Stimulated activated effector memory CD8-positive, alpha-beta T cell treated with anti-CD3 and anti-CD28 coated beads, Interleukin-12 subunit alpha, Interleukin-12 subunit beta, amount 100 ng/mL, for 72 hours (primary cell): ENCODE measurements at regions not wholly inside any gene's neighbourhood (a gene's known extent, or its start where the extent isn't known, plus 50 kb on each side); places are given as distances from the start of the nearest gene placed in this dataset.
A peak's percentile ranks its signal among the peaks of the same experiment; 100 is the strongest.

Experiments used
- ATAC-seq: fragments of 150-1000 bp; cut with Tn5 transposase; 2 replicates; pipeline ENCODE4 v1.10.0; 2021
- DNase-seq, 2 donors: peaks; one replicate each; pipeline ENCODE4 v3.0.0; 2021 to 2022; ENCODE audit warnings: low spot score in 2 of 2
- H3K27ac Mint-ChIP-seq: one replicate; pipeline ENCODE4 v1.8.0; 2022; ENCODE audit warnings: mild to moderate bottlenecking, mixed read lengths
- H3K36me3 Mint-ChIP-seq: one replicate; pipeline ENCODE4 v1.8.0; 2022; ENCODE audit warnings: mild to moderate bottlenecking, mixed read lengths
- H3K4me1 Mint-ChIP-seq: one replicate; pipeline ENCODE4 v1.8.0; 2022; ENCODE audit warnings: mixed read lengths
- H3K4me3 Mint-ChIP-seq: one replicate; pipeline ENCODE4 v1.8.0; 2022; ENCODE audit warnings: mild to moderate bottlenecking, mixed read lengths
- H3K9me3 Mint-ChIP-seq: one replicate; pipeline ENCODE4 v1.8.0; 2022; ENCODE audit warnings: mixed read lengths

- Mint-ChIP-seq H3K9me3 (no peaks in the 10 kb centered on the region), H3K4me1 (no peaks in the 10 kb centered on the region), H3K36me3 (no peaks in the 10 kb centered on the region), H3K27ac (no peak overlapping the region), H3K4me3 (no peak overlapping the region)
- DNase-seq (no peak), ATAC-seq (no peak)
Observed at GRCh38 chr7:156167417-156167807, 355.1 kb upstream of the SHH start.

GRCh38 chr7:156166692-156167416 lies 354.6 kb upstream of the SHH start:
- no peak for ATAC-seq
- H3K4me1 Mint-ChIP-seq: no peaks in the 10 kb centered on the region
- no peak overlapping the region for H3K4me3 Mint-ChIP-seq
- H3K36me3 Mint-ChIP-seq: no peaks in the 10 kb centered on the region
- H3K27ac Mint-ChIP-seq: no peak overlapping the region
- no peak for DNase-seq
- no peaks in the 10 kb centered on the region for H3K9me3 Mint-ChIP-seq

GRCh38 chr7:156163747-156164146 lies 351.5 kb upstream of the SHH start:
- Mint-ChIP-seq H3K36me3 (no peaks in the 10 kb centered on the region), H3K4me3 (no peak overlapping the region), H3K4me1 (no peaks in the 10 kb centered on the region), H3K9me3 (no peaks in the 10 kb centered on the region), H3K27ac (no peak overlapping the region)
- ATAC-seq (no peak), DNase-seq (no peak)

GRCh38 chr7:156162451-156162850 lies 350.2 kb upstream of the SHH start:
- Mint-ChIP-seq H3K4me3 (no peak overlapping the region), H3K9me3 (no peaks in the 10 kb centered on the region), H3K4me1 (no peaks in the 10 kb centered on the region), H3K36me3 (no peaks in the 10 kb centered on the region), H3K27ac (no peak overlapping the region)
- ATAC-seq (no peak), DNase-seq (no peak)

GRCh38 chr7:156160811-156161210 lies 348.5 kb upstream of the SHH start:
- H3K9me3 Mint-ChIP-seq: no peaks in the 10 kb centered on the region
- H3K27ac Mint-ChIP-seq: no peak overlapping the region
- no peaks in the 10 kb centered on the region for H3K4me1 Mint-ChIP-seq
- DNase-seq (no peak), ATAC-seq (no peak)
- H3K4me3 Mint-ChIP-seq: no peak overlapping the region
- no peaks in the 10 kb centered on the region for H3K36me3 Mint-ChIP-seq

- Mint-ChIP-seq H3K27ac (no peak overlapping the region), H3K4me1 (no peaks in the 10 kb centered on the region), H3K36me3 (peaks cover 4% of the 10 kb centered on the region), H3K9me3 (no peaks in the 10 kb centered on the region), H3K4me3 (no peak overlapping the region)
- ATAC-seq: no peak
- no peak for DNase-seq
Observed at GRCh38 chr7:156158693-156159092, 346.4 kb upstream of the SHH start.

GRCh38 chr7:156158213-156158612 lies 345.9 kb upstream of the SHH start:
- ATAC-seq: no peak
- peaks cover 5% of the 10 kb centered on the region for H3K36me3 Mint-ChIP-seq
- no peak overlapping the region for H3K27ac Mint-ChIP-seq
- DNase-seq: no peak
- no peak overlapping the region for H3K4me3 Mint-ChIP-seq
- no peaks in the 10 kb centered on the region for H3K9me3 Mint-ChIP-seq
- H3K4me1 Mint-ChIP-seq: no peaks in the 10 kb centered on the region

- Mint-ChIP-seq H3K27ac (no peak overlapping the region), H3K9me3 (no peaks in the 10 kb centered on the region), H3K4me1 (no peaks in the 10 kb centered on the region), H3K4me3 (no peak overlapping the region), H3K36me3 (peaks cover 5% of the 10 kb centered on the region)
- DNase-seq (no peak), ATAC-seq (peak; percentile 22)
Observed at GRCh38 chr7:156157409-156158012, 345.2 kb upstream of the SHH start.

GRCh38 chr7:156156734-156157408 lies 344.6 kb upstream of the SHH start:
- ATAC-seq: no peak
- no peak overlapping the region for H3K27ac Mint-ChIP-seq
- no peak for DNase-seq
- H3K9me3 Mint-ChIP-seq: no peaks in the 10 kb centered on the region
- no peak overlapping the region for H3K4me3 Mint-ChIP-seq
- no peaks in the 10 kb centered on the region for H3K4me1 Mint-ChIP-seq
- peaks cover 5% of the 10 kb centered on the region for H3K36me3 Mint-ChIP-seq

GRCh38 chr7:156155988-156156733 lies 343.9 kb upstream of the SHH start:
- DNase-seq (no peak), ATAC-seq (peak; percentile 38)
- Mint-ChIP-seq H3K27ac (no peak overlapping the region), H3K4me1 (no peaks in the 10 kb centered on the region), H3K36me3 (peaks cover 5% of the 10 kb centered on the region), H3K9me3 (no peaks in the 10 kb centered on the region), H3K4me3 (no peak overlapping the region)

GRCh38 chr7:156153590-156153989 lies 341.3 kb upstream of the SHH start:
- Mint-ChIP-seq H3K27ac (no peak overlapping the region), H3K4me1 (no peaks in the 10 kb centered on the region), H3K4me3 (no peak overlapping the region), H3K36me3 (peaks cover 5% of the 10 kb centered on the region), H3K9me3 (no peaks in the 10 kb centered on the region)
- DNase-seq: no peak
- no peak for ATAC-seq

- no peak for ATAC-seq
- no peak overlapping the region for H3K4me3 Mint-ChIP-seq
- no peaks in the 10 kb centered on the region for H3K9me3 Mint-ChIP-seq
- no peaks in the 10 kb centered on the region for H3K4me1 Mint-ChIP-seq
- H3K36me3 Mint-ChIP-seq: peaks cover 5% of the 10 kb centered on the region
- no peak overlapping the region for H3K27ac Mint-ChIP-seq
- DNase-seq: no peak
Observed at GRCh38 chr7:156152390-156152789, 340.1 kb upstream of the SHH start.

GRCh38 chr7:156151658-156152057 lies 339.4 kb upstream of the SHH start:
- no peak overlapping the region for H3K4me3 Mint-ChIP-seq
- H3K9me3 Mint-ChIP-seq: no peaks in the 10 kb centered on the region
- no peaks in the 10 kb centered on the region for H3K4me1 Mint-ChIP-seq
- H3K36me3 Mint-ChIP-seq: peaks cover 5% of the 10 kb centered on the region
- ATAC-seq (no peak), DNase-seq (no peak)
- H3K27ac Mint-ChIP-seq: no peak overlapping the region

- DNase-seq (no peak), ATAC-seq (no peak)
- no peaks in the 10 kb centered on the region for H3K4me1 Mint-ChIP-seq
- no peak overlapping the region for H3K27ac Mint-ChIP-seq
- no peak overlapping the region for H3K4me3 Mint-ChIP-seq
- no peaks in the 10 kb centered on the region for H3K9me3 Mint-ChIP-seq
- peaks cover 5% of the 10 kb centered on the region for H3K36me3 Mint-ChIP-seq
Observed at GRCh38 chr7:156151078-156151477, 338.8 kb upstream of the SHH start.

- H3K4me3 Mint-ChIP-seq: no peak overlapping the region
- no peaks in the 10 kb centered on the region for H3K4me1 Mint-ChIP-seq
- H3K36me3 Mint-ChIP-seq: peaks cover 4% of the 10 kb centered on the region
- H3K9me3 Mint-ChIP-seq: no peaks in the 10 kb centered on the region
- no peak for DNase-seq
- no peak overlapping the region for H3K27ac Mint-ChIP-seq
- no peak for ATAC-seq
Observed at GRCh38 chr7:156148995-156149394, 336.7 kb upstream of the SHH start.
